Endothelial cell of umbilical vein (primary cell): ENCODE measurements at regions not wholly inside any gene's neighbourhood (a gene's known extent, or its start where the extent isn't known, plus 50 kb on each side); places are given as distances from the start of the nearest gene placed in this dataset.

ENCODE experiments used
- BruUV-seq: library from RNA; stranded (reverse); fragments of 400-500 nt; replicated peaks from 2 replicates; lab custom pipeline; 2021; lab: Mats Ljungman, UMichigan
- CTCF ChIA-PET: fragments of 300-600, 350-600 bp; sonication (Branson Sonifier 250); formaldehyde crosslinking; loops from one replicate; lab custom pipeline; 2021; ENCODE audit warnings: antibody characterized with exemption, inconsistent platforms; lab: Charles Lee
- POLR2A ChIA-PET: fragments of 300-600, 350-600 bp; sonication (Branson Sonifier 250); formaldehyde crosslinking; loops from one replicate; lab custom pipeline; 2021; ENCODE audit warnings: antibody characterized with exemption, inconsistent platforms; lab: Charles Lee
- DNase-seq: peaks from one replicate; pipeline ENCODE4 v3.0.0-alpha.2; 2011; ENCODE audit warnings: low read depth, low spot score
- FAIRE-seq: peaks from 2 replicates; lab custom pipeline; 2011; peaks lifted over from hg19 to GRCh38; lab: Jason Lieb, UNC
- H2AFZ ChIP-seq: 2 replicates; pipeline ENCODE4 v1.6.0; 2012; ENCODE audit warnings: low read depth, low read length, control low read depth, inconsistent platforms
- H3K27ac ChIP-seq: 2 replicates; pipeline ENCODE4 v1.5.1; 2011; ENCODE audit warnings: low read depth, mild to moderate bottlenecking, control low read depth, low read length, moderate library complexity; ENCODE audit not compliant: insufficient read depth
- H3K27me3 ChIP-seq, 2 experiments: 2 replicates each; pipeline versions ENCODE4 v1.6.0 to v1.6.1; 2011; ENCODE audit warnings: low read length in 2 of 2, mixed read lengths in 1 of 2; ENCODE audit not compliant: control insufficient read depth in 2 of 2, insufficient read depth in 2 of 2
- H3K36me3 ChIP-seq, 2 experiments: 2 replicates in 1 of 2; 3 replicates in 1 of 2; pipeline ENCODE4 v1.5.1; 2011; ENCODE audit warnings: low read length in 2 of 2, mild to moderate bottlenecking in 1 of 2, moderate library complexity in 1 of 2; ENCODE audit not compliant: control insufficient read depth in 2 of 2, insufficient read depth in 2 of 2; ENCODE audit errors: extremely low read depth in 1 of 2
- H3K4me1 ChIP-seq: 3 replicates; pipeline ENCODE4 v1.5.1; 2011; ENCODE audit warnings: mild to moderate bottlenecking, low read length; ENCODE audit not compliant: control insufficient read depth, insufficient read depth; ENCODE audit errors: extremely low read depth
- H3K4me2 ChIP-seq: 2 replicates; pipeline ENCODE4 v1.6.1; 2011; ENCODE audit warnings: low read length, control low read depth, mixed read lengths; ENCODE audit not compliant: insufficient read depth
- H3K4me3 ChIP-seq, 3 experiments: fragments of 200-600 bp in 1 of 3; sonication (generic), shearing (Covaris generic) in 1 of 3; replicated peaks in 1 of 3; 2 replicates each; pipeline ENCODE4 v1.5.1; 2011 to 2016; ENCODE audit warnings: control low read depth in 3 of 3, low read length in 3 of 3, mild to moderate bottlenecking in 2 of 3, inconsistent platforms in 1 of 3, low read depth in 1 of 3, moderate library complexity in 1 of 3; ENCODE audit not compliant: insufficient read depth in 1 of 3
- H3K79me2 ChIP-seq: 2 replicates; pipeline ENCODE4 v1.6.0; 2012; ENCODE audit warnings: low read length, inconsistent platforms; ENCODE audit not compliant: control insufficient read depth, insufficient read depth
- H3K9ac ChIP-seq: replicated peaks from 2 replicates; pipeline ENCODE3; 2011; ENCODE audit warnings: low read length, control low read depth; ENCODE audit not compliant: insufficient read depth; ENCODE audit errors: extremely low read depth
- H3K9me1 ChIP-seq: replicated peaks from 3 replicates; pipeline ENCODE4 v1.6.0; 2011; ENCODE audit warnings: mild to moderate bottlenecking, low read length; ENCODE audit not compliant: control insufficient read depth, insufficient read depth; ENCODE audit errors: extremely low read depth
- H3K9me3 ChIP-seq: replicated peaks from 2 replicates; pipeline ENCODE4 v1.5.1; 2012; ENCODE audit warnings: low read length, inconsistent platforms; ENCODE audit not compliant: control insufficient read depth, insufficient read depth
- H4K20me1 ChIP-seq: replicated peaks from 2 replicates; pipeline ENCODE3; 2011; ENCODE audit warnings: mild to moderate bottlenecking, low read length; ENCODE audit not compliant: control insufficient read depth, insufficient read depth; ENCODE audit errors: extremely low read depth
- CTCF ChIP-seq, 2 donors: IDR thresholded peaks; 1 replicate in 1 of 2; 2 replicates in 1 of 2; pipeline ENCODE4 v1.5.1; 2011; ENCODE audit warnings: low read length in 2 of 2, mild to moderate bottlenecking in 2 of 2, moderate library complexity in 2 of 2, control low read depth in 1 of 2, inconsistent platforms in 1 of 2, low read depth in 1 of 2; ENCODE audit not compliant: insufficient read depth in 1 of 2; ENCODE audit errors: extremely low read depth in 1 of 2
- EZH2 ChIP-seq: IDR thresholded peaks from 2 replicates; pipeline ENCODE4 v1.6.1; 2012; ENCODE audit warnings: borderline replicate concordance, low read depth, mild to moderate bottlenecking, moderate library complexity, low read length, inconsistent platforms; ENCODE audit not compliant: severe bottlenecking
- FOS ChIP-seq: IDR thresholded peaks from 2 replicates; pipeline ENCODE4 v1.6.1; 2011; ENCODE audit warnings: mild to moderate bottlenecking, low read length, moderate library complexity, borderline replicate concordance; ENCODE audit not compliant: insufficient read depth
- GATA2 ChIP-seq: IDR thresholded peaks from 2 replicates; pipeline ENCODE4 v1.7.0; 2011; ENCODE audit warnings: low read depth, mild to moderate bottlenecking, moderate library complexity, mixed read lengths, low read length; ENCODE audit not compliant: insufficient read length, insufficient read depth
- JUN ChIP-seq: IDR thresholded peaks from 2 replicates; pipeline ENCODE4 v1.6.1; 2011; ENCODE audit warnings: borderline replicate concordance, low read depth; ENCODE audit not compliant: insufficient read length, insufficient read depth
- MAX ChIP-seq: IDR thresholded peaks from 2 replicates; pipeline ENCODE4 v1.6.1; 2011; ENCODE audit not compliant: insufficient read depth, insufficient read length
- MYC ChIP-seq: IDR thresholded peaks from one replicate; pipeline ENCODE4 v1.6.1; 2011; ENCODE audit warnings: mild to moderate bottlenecking, low read depth, low read length
- POLR2A ChIP-seq: IDR thresholded peaks from 2 replicates; pipeline ENCODE4 v1.6.1; 2012; ENCODE audit warnings: low read depth, mild to moderate bottlenecking, control low read depth, low read length
- POLR2AphosphoS5 ChIP-seq: IDR thresholded peaks from 2 replicates; pipeline ENCODE4 v1.6.1; 2012; ENCODE audit warnings: low read depth, mild to moderate bottlenecking, control low read depth, low read length, moderate library complexity; ENCODE audit not compliant: insufficient read depth
- dilution Hi-C: fragments of 300-500 bp; cut with MboI; formaldehyde crosslinking; loops from one replicate; pipeline ENCODE4 v1.15.0; 2019; ENCODE audit warnings: low sequenced_read_pairs; ENCODE audit not compliant: extremely low pct_ligation_motif_present
- intact Hi-C: fragments of 100-400 bp; cut with micrococcal nuclease; formaldehyde crosslinking; loops from one replicate; pipeline ENCODE4 v1.10.0; 2022

GRCh38 chr11:70505761-70506657 is 107.7 kb downstream of the CTTN start:
- intact Hi-C loops (no loop called here), dilution Hi-C loops (no loop called here)
- no peak overlapping the region for H3K4me3 ChIP-seq
- TF ChIP-seq CTCF (IDR thresholded peaks at IDR 0.05; ENCODE audit: extremely low read depth in 1 of 2, insufficient read depth in 1 of 2, low read depth in 1 of 2, low read length in 2 of 2) (no peak), MYC (no peak), FOS (no peak), POLR2A (no peak), GATA2 (no peak), EZH2 (no peak), MAX (no peak), POLR2AphosphoS5 (no peak), JUN (no peak)
- H3K36me3 ChIP-seq, result no peaks in the 10 kb centered on the region
- H3K4me2 ChIP-seq, result no peak overlapping the region
- no peaks in the 10 kb centered on the region for H3K9me1 ChIP-seq
- POLR2A ChIA-PET, result no interaction called here
- H2AFZ ChIP-seq, result no peak overlapping the region
- no peaks in the 10 kb centered on the region for H4K20me1 ChIP-seq
- DNase-seq, result no peak
- H3K79me2 ChIP-seq, result no peaks in the 10 kb centered on the region
- no peaks in the 10 kb centered on the region for H3K27me3 ChIP-seq
- no peaks in the 10 kb centered on the region for H3K4me1 ChIP-seq
- no peak overlapping the region for H3K9ac ChIP-seq
- BruUV-seq, result no TSS peak
- no peak for FAIRE-seq
- no peaks in the 10 kb centered on the region for H3K9me3 ChIP-seq
- CTCF ChIA-PET, result no interaction called here
- no peak overlapping the region for H3K27ac ChIP-seq
